ENCODE measurements at regions not wholly inside any gene's neighbourhood (a gene's known extent, or its start where the extent isn't known, plus 50 kb on each side); places are given as distances from the start of the nearest gene placed in this dataset.

- TF ChIP-seq, protein P1, sequence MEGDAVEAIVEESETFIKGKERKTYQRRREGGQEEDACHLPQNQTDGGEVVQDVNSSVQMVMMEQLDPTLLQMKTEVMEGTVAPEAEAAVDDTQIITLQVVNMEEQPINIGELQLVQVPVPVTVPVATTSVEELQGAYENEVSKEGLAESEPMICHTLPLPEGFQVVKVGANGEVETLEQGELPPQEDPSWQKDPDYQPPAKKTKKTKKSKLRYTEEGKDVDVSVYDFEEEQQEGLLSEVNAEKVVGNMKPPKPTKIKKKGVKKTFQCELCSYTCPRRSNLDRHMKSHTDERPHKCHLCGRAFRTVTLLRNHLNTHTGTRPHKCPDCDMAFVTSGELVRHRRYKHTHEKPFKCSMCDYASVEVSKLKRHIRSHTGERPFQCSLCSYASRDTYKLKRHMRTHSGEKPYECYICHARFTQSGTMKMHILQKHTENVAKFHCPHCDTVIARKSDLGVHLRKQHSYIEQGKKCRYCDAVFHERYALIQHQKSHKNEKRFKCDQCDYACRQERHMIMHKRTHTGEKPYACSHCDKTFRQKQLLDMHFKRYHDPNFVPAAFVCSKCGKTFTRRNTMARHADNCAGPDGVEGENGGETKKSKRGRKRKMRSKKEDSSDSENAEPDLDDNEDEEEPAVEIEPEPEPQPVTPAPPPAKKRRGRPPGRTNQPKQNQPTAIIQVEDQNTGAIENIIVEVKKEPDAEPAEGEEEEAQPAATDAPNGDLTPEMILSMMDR (conservative IDR thresholded peaks at IDR 0.05; ENCODE audit: low read depth, low read length) = no peak
- no peak for TF ChIP-seq EZH2 (IDR thresholded peaks at IDR 0.05; ENCODE audit: borderline replicate concordance, low read depth, low read length, poor library complexity, severe bottlenecking)
Observed at GRCh38 chr9:126239515-126239914, 87.1 kb upstream of the MVB12B start.
